ENCODE measurements at regions not wholly inside any gene's neighbourhood (a gene's known extent, or its start where the extent isn't known, plus 50 kb on each side); places are given as distances from the start of the nearest gene placed in this dataset.

- H3K4me1 Mint-ChIP-seq: no peaks in the 10 kb centered on the region
- no peaks in the 10 kb centered on the region for H3K36me3 Mint-ChIP-seq
- Histone ChIP-seq H3K9me3 (replicated peaks in 1 of 2; ENCODE audit: control insufficient read depth in 1 of 2, insufficient read depth in 1 of 2, low read length in 2 of 2) (peaks cover 9 to 17% of the 10 kb centered on the region in 2 donors), H3K4me3 (replicated peaks in 1 of 3; ENCODE audit: low read depth in 2 of 3, low read length in 3 of 3) (no peak overlapping the region), H3K27ac (ENCODE audit: low read depth in 1 of 2, low read length in 2 of 2) (no peak overlapping the region), H4K20me1 (ENCODE audit: insufficient read depth, low read length) (no peaks in the 10 kb centered on the region), H3K4me1 (ENCODE audit: control insufficient read depth in 1 of 2, insufficient read depth in 2 of 2, low read length in 2 of 2) (no peaks in the 10 kb centered on the region), H3K9ac (ENCODE audit: insufficient read depth, low read length, poor library complexity, severe bottlenecking) (no peak overlapping the region), H3K36me3 (replicated peaks in 1 of 2; ENCODE audit: control insufficient read depth in 1 of 2, insufficient read depth in 2 of 2, low read length in 2 of 2) (no peaks in the 10 kb centered on the region), H3K27me3 (ENCODE audit: control insufficient read depth in 2 of 2, insufficient read depth in 2 of 2, low read length in 2 of 2) (no peaks in the 10 kb centered on the region), H3K4me2 (replicated peaks; ENCODE audit: extremely low read depth, low read length, poor library complexity, severe bottlenecking) (no peak overlapping the region), H3K79me2 (ENCODE audit: insufficient read depth, low read length) (no peaks in the 10 kb centered on the region), H2AFZ (ENCODE audit: insufficient read depth, low read depth, low read length, poor library complexity, severe bottlenecking) (no peak overlapping the region)
- no peak for DNase-seq
- no peak for TF ChIP-seq CTCF (IDR thresholded peaks at IDR 0.05)
- H3K27ac Mint-ChIP-seq: no peak overlapping the region
- no peak overlapping the region for H3K4me3 Mint-ChIP-seq
- H3K27me3 Mint-ChIP-seq (ENCODE audit: low read depth in 3 of 3): no peaks in the 10 kb centered on the region
- H3K9me3 Mint-ChIP-seq: peaks cover 1 to 21% (median 11%) of the 10 kb centered on the region in 7 donors
- intact Hi-C loops (cut with micrococcal nuclease): no loop called here
- WGBS (ENCODE audit: insufficient coverage): 100% methylated on average over 1 of the region's 5 CpGs
These were observed 205.2 kb upstream of the RGPD4 start for GRCh38 chr2:107621186-107622165.

DNA sequence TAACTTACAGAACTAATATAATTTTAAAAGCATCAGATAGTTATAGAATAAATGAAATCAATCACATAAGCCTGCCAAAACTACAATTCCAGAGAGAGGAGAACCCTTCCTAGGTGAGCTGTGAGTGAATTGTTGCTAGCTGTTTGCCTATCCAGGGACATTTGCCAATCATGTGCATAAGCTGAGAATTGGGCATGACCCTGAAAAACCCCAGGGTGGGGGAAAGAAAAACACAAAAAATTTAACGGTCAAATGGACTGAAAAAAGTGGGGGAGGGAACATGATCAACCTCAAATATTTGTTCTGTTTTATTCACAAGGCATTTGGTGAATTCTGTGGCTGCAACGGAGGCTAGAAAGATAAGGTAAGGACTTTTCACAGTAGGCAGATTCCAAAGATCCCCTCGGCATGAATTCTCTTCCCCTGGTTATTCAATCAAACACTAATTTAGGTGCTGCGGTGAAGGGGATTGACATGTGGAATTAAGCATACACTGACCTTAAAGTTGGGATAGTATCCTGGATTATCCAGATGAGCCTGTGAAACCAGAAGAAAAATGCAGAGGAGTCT lies 203.9 kb upstream of the RGPD4 start:
- no peaks in the 10 kb centered on the region for H3K79me2 ChIP-seq (ENCODE audit: insufficient read depth, low read length)
- H3K9me3 Mint-ChIP-seq: peaks cover 0 to 18% (median 5%) of the 10 kb centered on the region in 7 donors
- H3K4me3 ChIP-seq (replicated peaks in 1 of 3; ENCODE audit: low read depth in 2 of 3, low read length in 3 of 3): no peak overlapping the region
- H3K27me3 ChIP-seq (ENCODE audit: control insufficient read depth in 2 of 2, insufficient read depth in 2 of 2, low read length in 2 of 2): no peaks in the 10 kb centered on the region
- no peak overlapping the region for H3K27ac ChIP-seq (ENCODE audit: low read depth in 1 of 2, low read length in 2 of 2)
- no peak overlapping the region for H3K27ac Mint-ChIP-seq
- H3K36me3 Mint-ChIP-seq: no peaks in the 10 kb centered on the region
- 100% methylated on average over 1 of the region's 4 CpGs for WGBS (ENCODE audit: insufficient coverage)
- no peak for TF ChIP-seq CTCF (IDR thresholded peaks at IDR 0.05)
- H3K9ac ChIP-seq (ENCODE audit: insufficient read depth, low read length, poor library complexity, severe bottlenecking): no peak overlapping the region
- no peak overlapping the region for H2AFZ ChIP-seq (ENCODE audit: insufficient read depth, low read depth, low read length, poor library complexity, severe bottlenecking)
- H3K9me3 ChIP-seq (replicated peaks in 1 of 2; ENCODE audit: control insufficient read depth in 1 of 2, insufficient read depth in 1 of 2, low read length in 2 of 2): peaks cover 12 to 14% of the 10 kb centered on the region in 2 donors
- H3K4me2 ChIP-seq (replicated peaks; ENCODE audit: extremely low read depth, low read length, poor library complexity, severe bottlenecking): no peak overlapping the region
- intact Hi-C loops (cut with micrococcal nuclease): no loop called here
- no peak for DNase-seq
- H3K27me3 Mint-ChIP-seq (ENCODE audit: low read depth in 3 of 3): no peaks in the 10 kb centered on the region
- no peaks in the 10 kb centered on the region for H3K36me3 ChIP-seq (replicated peaks in 1 of 2; ENCODE audit: control insufficient read depth in 1 of 2, insufficient read depth in 2 of 2, low read length in 2 of 2)
- H4K20me1 ChIP-seq (ENCODE audit: insufficient read depth, low read length): no peaks in the 10 kb centered on the region
- no peaks in the 10 kb centered on the region for H3K4me1 Mint-ChIP-seq
- H3K4me1 ChIP-seq (ENCODE audit: control insufficient read depth in 1 of 2, insufficient read depth in 2 of 2, low read length in 2 of 2): no peaks in the 10 kb centered on the region
- no peak overlapping the region for H3K4me3 Mint-ChIP-seq

All from CD14-positive monocyte (primary cell).